ENCODE measurements at regions not wholly inside any gene's neighbourhood (a gene's known extent, or its start where the extent isn't known, plus 50 kb on each side); places are given as distances from the start of the nearest gene placed in this dataset.

GRCh38 chr4:185998791-185999190 is 70.2 kb upstream of the TLR3 start:
- TF ChIP-seq SMC3 (conservative IDR thresholded peaks at IDR 0.05; ENCODE audit: poor library complexity): no peak
- TF ChIP-seq EZH2 (IDR thresholded peaks at IDR 0.05; ENCODE audit: borderline replicate concordance, insufficient read depth, low read length, poor library complexity, severe bottlenecking): no peak
- no peak for TF ChIP-seq CTCF (IDR thresholded peaks at IDR 0.05; ENCODE audit: poor library complexity, severe bottlenecking)
- no peak for TF ChIP-seq POLR2AphosphoS5 (IDR thresholded peaks at IDR 0.05)
- TF ChIP-seq EP300 (conservative IDR thresholded peaks at IDR 0.05; ENCODE audit: poor library complexity, severe bottlenecking): no peak
- TF ChIP-seq RAD21 (conservative IDR thresholded peaks at IDR 0.05): no peak
- no peak for TF ChIP-seq TAF1 (IDR thresholded peaks at IDR 0.05; ENCODE audit: low read depth)
